ENCODE measurements at regions not wholly inside any gene's neighbourhood (a gene's known extent, or its start where the extent isn't known, plus 50 kb on each side); places are given as distances from the start of the nearest gene placed in this dataset.

GRCh38 chr20:58137651-58138265 is 90.7 kb downstream of the ANKRD60 start:
- no peaks in the 10 kb centered on the region for H3K79me2 ChIP-seq (replicated peaks; ENCODE audit: insufficient read depth)
- no peak overlapping the region for H3K4me2 ChIP-seq
- H3K9me2 ChIP-seq (ENCODE audit: insufficient read depth) = no peaks in the 10 kb centered on the region
- DNase-seq (ENCODE audit: low spot score) (no peak), ATAC-seq (no peak)
- no peaks in the 10 kb centered on the region for H4K20me1 ChIP-seq (replicated peaks; ENCODE audit: insufficient read depth)
- H3K4me3 ChIP-seq = no peak overlapping the region
- no peaks in the 10 kb centered on the region for H3K9me3 Mint-ChIP-seq
- H3K36me3 Mint-ChIP-seq (ENCODE audit: low read depth) = no peaks in the 10 kb centered on the region
- H3K27ac ChIP-seq (ENCODE audit: low read depth) = no peak overlapping the region
- H3K4me3 Mint-ChIP-seq = no peak overlapping the region
- H2AFZ ChIP-seq = no peak overlapping the region
- 0 out of 2 replicates have a peak, but pooled peaks cover 3% of the 10 kb centered on the region for H3K4me1 ChIP-seq (ENCODE audit: insufficient read depth)
- no peak for TF ChIP-seq JUNB (IDR thresholded peaks at IDR 0.05; ENCODE audit: unreplicated experiment)
- no peak for TF ChIP-seq STAT1 (IDR thresholded peaks at IDR 0.05; ENCODE audit: unreplicated experiment)
- no peaks in the 10 kb centered on the region for H3K27me3 ChIP-seq (ENCODE audit: insufficient read depth)
- H3K36me3 ChIP-seq (ENCODE audit: insufficient read depth) = no peaks in the 10 kb centered on the region
- H3K27me3 Mint-ChIP-seq (ENCODE audit: insufficient read depth, low read depth, poor library complexity) = peaks cover 7% of the 10 kb centered on the region
- H3K4me1 Mint-ChIP-seq = peaks cover 18% of the 10 kb centered on the region
- H3K27ac Mint-ChIP-seq = no peak overlapping the region
- H3F3A ChIP-seq (replicated peaks; ENCODE audit: low read depth) = no peaks in the 10 kb centered on the region

GRCh38 chr20:58137236-58137635 is 91.2 kb downstream of the ANKRD60 start:
- no peaks in the 10 kb centered on the region for H3K36me3 Mint-ChIP-seq (ENCODE audit: low read depth)
- H3K9me3 Mint-ChIP-seq = no peaks in the 10 kb centered on the region
- TF ChIP-seq REST (IDR thresholded peaks at IDR 0.05; ENCODE audit: unreplicated experiment) (no peak), ETS1 (IDR thresholded peaks at IDR 0.05) (no peak), JUNB (IDR thresholded peaks at IDR 0.05; ENCODE audit: unreplicated experiment) (no peak), ZNF462 (CRISPR knock-in tag; IDR thresholded peaks at IDR 0.05) (no peak), EZH2 (IDR thresholded peaks at IDR 0.05; ENCODE audit: low read depth, unreplicated experiment) (no peak), ZNF114 (CRISPR knock-in tag; IDR thresholded peaks at IDR 0.05) (no peak), CTCF (conservative IDR thresholded peaks at IDR 0.05; ENCODE audit: low read depth in 2 of 2) (no peak), POLR2AphosphoS5 (IDR thresholded peaks at IDR 0.05; ENCODE audit: low read depth) (no peak), STAT1 (IDR thresholded peaks at IDR 0.05; ENCODE audit: unreplicated experiment) (no peak)

More at GRCh38 chr20:58137236-58137635, 91.2 kb downstream of the ANKRD60 start:
- H3K4me1 Mint-ChIP-seq = peaks cover 18% of the 10 kb centered on the region
- H3K4me3 ChIP-seq = no peak overlapping the region
- no peak overlapping the region for H3K4me2 ChIP-seq
- no peaks in the 10 kb centered on the region for H4K20me1 ChIP-seq (replicated peaks; ENCODE audit: insufficient read depth)
- no peaks in the 10 kb centered on the region for H3K79me2 ChIP-seq (replicated peaks; ENCODE audit: insufficient read depth)
- no peaks in the 10 kb centered on the region for H3F3A ChIP-seq (replicated peaks; ENCODE audit: low read depth)
- DNase-seq (ENCODE audit: low spot score) = no peak
- H3K9me2 ChIP-seq (ENCODE audit: insufficient read depth) = no peaks in the 10 kb centered on the region
- no peak for ATAC-seq
- no peak overlapping the region for H3K27ac ChIP-seq (ENCODE audit: low read depth)
- 0 out of 2 replicates have a peak, but pooled peaks cover 3% of the 10 kb centered on the region for H3K4me1 ChIP-seq (ENCODE audit: insufficient read depth)
- no peak overlapping the region for H2AFZ ChIP-seq
- no peak overlapping the region for H3K4me3 Mint-ChIP-seq
- peaks cover 7% of the 10 kb centered on the region for H3K27me3 Mint-ChIP-seq (ENCODE audit: insufficient read depth, low read depth, poor library complexity)
- H3K36me3 ChIP-seq (ENCODE audit: insufficient read depth) = no peaks in the 10 kb centered on the region
- H3K27me3 ChIP-seq (ENCODE audit: insufficient read depth) = no peaks in the 10 kb centered on the region
- H3K27ac Mint-ChIP-seq = no peak overlapping the region
